ENCODE measurements at regions not wholly inside any gene's neighbourhood (a gene's known extent, or its start where the extent isn't known, plus 50 kb on each side); places are given as distances from the start of the nearest gene placed in this dataset.

GRCh38 chr1:29865051-29865450 lies 628.7 kb downstream of the PTPRU start:
- Histone ChIP-seq H3K27ac (ENCODE audit: low read depth in 1 of 2, low read length in 1 of 2) (no peak overlapping the region), H3K36me3 (ENCODE audit: control insufficient read depth in 2 of 2, insufficient read depth in 2 of 2, low read length in 1 of 2) (no peaks in the 10 kb centered on the region), H3K4me3 (ENCODE audit: low read length in 2 of 2) (no peak overlapping the region), H3K4me1 (ENCODE audit: control insufficient read depth in 2 of 2, insufficient read depth in 2 of 2, low read length in 2 of 2) (no peaks in the 10 kb centered on the region), H3K9me3 (ENCODE audit: control insufficient read depth in 2 of 2, insufficient read depth in 1 of 2, low read length in 1 of 2) (peaks cover 2 to 11% of the 10 kb centered on the region in 2 donors), H3K27me3 (ENCODE audit: control insufficient read depth in 2 of 2, insufficient read depth in 1 of 2, low read length in 1 of 2) (no peaks in the 10 kb centered on the region)
- DNase-seq (ENCODE audit: low read depth in 6 of 9, low spot score in 9 of 9): no peak
- 68% methylated on average over 1 of the region's 1 CpG for WGBS

DNA sequence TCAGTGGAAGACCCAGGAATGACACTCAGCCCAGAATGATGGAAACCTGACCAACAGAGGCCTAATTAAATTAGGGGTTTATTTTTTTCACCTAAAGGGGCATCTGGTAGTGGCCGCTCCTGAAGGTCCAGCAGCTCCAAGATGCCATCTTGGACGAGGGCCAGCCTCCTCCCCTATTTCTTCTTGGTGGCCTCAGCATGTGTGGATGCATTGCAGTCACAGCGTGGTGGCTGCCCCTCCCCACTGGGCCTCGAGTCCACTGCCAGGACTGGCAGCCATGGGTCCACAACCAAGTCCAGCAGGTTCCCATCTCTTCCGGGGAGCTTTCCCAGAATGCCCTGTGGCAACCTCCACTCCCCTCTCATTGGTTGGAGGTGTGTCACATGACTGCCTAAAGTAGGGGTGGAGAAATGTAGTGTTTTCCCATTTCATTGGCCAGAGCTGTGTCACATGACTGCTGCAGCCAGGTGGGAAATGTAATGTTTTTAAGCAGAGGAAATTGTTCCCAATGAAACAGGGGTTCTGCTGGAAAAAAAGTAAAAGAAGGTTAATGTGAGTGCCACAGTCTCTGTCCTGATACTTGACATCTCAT lies 628.2 kb downstream of the PTPRU start:
- Histone ChIP-seq H3K4me3 (ENCODE audit: low read length in 2 of 2) (no peak overlapping the region), H3K27ac (ENCODE audit: low read depth in 1 of 2, low read length in 1 of 2) (no peak overlapping the region), H3K9me3 (ENCODE audit: control insufficient read depth in 2 of 2, insufficient read depth in 1 of 2, low read length in 1 of 2) (peaks cover 2 to 11% of the 10 kb centered on the region in 2 donors), H3K4me1 (ENCODE audit: control insufficient read depth in 2 of 2, insufficient read depth in 2 of 2, low read length in 2 of 2) (no peaks in the 10 kb centered on the region), H3K36me3 (ENCODE audit: control insufficient read depth in 2 of 2, insufficient read depth in 2 of 2, low read length in 1 of 2) (no peaks in the 10 kb centered on the region), H3K27me3 (ENCODE audit: control insufficient read depth in 2 of 2, insufficient read depth in 1 of 2, low read length in 1 of 2) (no peaks in the 10 kb centered on the region)
- WGBS: 74% methylated on average over 5 of the region's 5 CpGs
- no peak for DNase-seq (ENCODE audit: low read depth in 6 of 9, low spot score in 9 of 9)

DNA sequence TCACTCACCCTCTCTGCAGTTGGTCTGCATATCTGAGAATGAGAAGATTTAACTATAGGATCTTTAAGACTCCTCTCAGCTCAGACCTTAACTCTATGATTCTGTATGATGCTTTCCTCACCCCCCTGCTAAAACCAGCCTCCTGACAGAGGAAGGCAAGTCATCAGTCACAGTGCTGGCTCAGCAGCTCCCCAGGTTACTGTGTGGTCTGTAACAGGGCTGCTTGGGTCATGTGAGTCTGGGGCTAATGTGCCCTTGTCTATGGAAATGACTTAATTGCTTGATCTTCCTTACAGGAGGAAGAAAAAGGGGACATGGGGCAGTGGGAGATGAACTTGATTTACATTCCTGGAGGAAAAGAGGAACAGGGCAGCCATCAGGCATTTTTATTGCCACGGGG lies 625.6 kb downstream of the PTPRU start:
- H3K27me3 ChIP-seq (ENCODE audit: control insufficient read depth in 2 of 2, insufficient read depth in 1 of 2, low read length in 1 of 2): no peaks in the 10 kb centered on the region
- H3K36me3 ChIP-seq (ENCODE audit: control insufficient read depth in 2 of 2, insufficient read depth in 2 of 2, low read length in 1 of 2): no peaks in the 10 kb centered on the region
- DNase-seq (ENCODE audit: low read depth in 6 of 9, low spot score in 9 of 9): no peak
- H3K4me3 ChIP-seq (ENCODE audit: low read length in 2 of 2): no peak overlapping the region
- H3K4me1 ChIP-seq (ENCODE audit: control insufficient read depth in 2 of 2, insufficient read depth in 2 of 2, low read length in 2 of 2): no peaks in the 10 kb centered on the region
- H3K27ac ChIP-seq (ENCODE audit: low read depth in 1 of 2, low read length in 1 of 2): no peak overlapping the region
- peaks cover 2 to 11% of the 10 kb centered on the region in 2 donors for H3K9me3 ChIP-seq (ENCODE audit: control insufficient read depth in 2 of 2, insufficient read depth in 1 of 2, low read length in 1 of 2)
- 82% methylated on average over 1 of the region's 1 CpG for WGBS

GRCh38 chr1:29861446-29861845 lies 625.1 kb downstream of the PTPRU start:
- no peak for DNase-seq (ENCODE audit: low read depth in 6 of 9, low spot score in 9 of 9)
- H3K4me3 ChIP-seq (ENCODE audit: low read length in 2 of 2): no peak overlapping the region
- H3K36me3 ChIP-seq (ENCODE audit: control insufficient read depth in 2 of 2, insufficient read depth in 2 of 2, low read length in 1 of 2): no peaks in the 10 kb centered on the region
- H3K9me3 ChIP-seq (ENCODE audit: control insufficient read depth in 2 of 2, insufficient read depth in 1 of 2, low read length in 1 of 2): peaks cover 2 to 11% of the 10 kb centered on the region in 2 donors
- no peaks in the 10 kb centered on the region for H3K4me1 ChIP-seq (ENCODE audit: control insufficient read depth in 2 of 2, insufficient read depth in 2 of 2, low read length in 2 of 2)
- no peaks in the 10 kb centered on the region for H3K27me3 ChIP-seq (ENCODE audit: control insufficient read depth in 2 of 2, insufficient read depth in 1 of 2, low read length in 1 of 2)
- 94% methylated on average over 1 of the region's 1 CpG for WGBS
- H3K27ac ChIP-seq (ENCODE audit: low read depth in 1 of 2, low read length in 1 of 2): no peak overlapping the region

DNA sequence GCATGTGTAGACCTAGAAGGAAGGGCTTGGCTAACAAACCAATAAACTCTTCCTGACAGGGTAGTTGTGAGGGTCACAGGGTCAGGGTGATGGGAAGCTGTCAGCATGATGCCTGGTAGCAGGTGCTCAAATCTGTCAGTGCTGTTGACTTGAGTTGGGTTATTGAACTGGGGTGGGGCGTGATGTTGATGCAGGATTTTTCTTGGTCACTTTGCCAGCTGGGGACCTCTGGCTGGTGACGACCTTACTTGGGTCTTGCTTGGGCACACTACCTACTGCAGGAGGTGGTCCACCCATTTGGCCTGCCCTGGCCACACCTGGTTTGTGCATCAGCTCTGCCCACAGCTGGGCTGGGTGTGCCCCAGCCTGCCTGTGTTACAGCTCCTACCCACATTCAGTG lies 624.4 kb downstream of the PTPRU start:
- no peaks in the 10 kb centered on the region for H3K27me3 ChIP-seq (ENCODE audit: control insufficient read depth in 2 of 2, insufficient read depth in 1 of 2, low read length in 1 of 2)
- no peak for DNase-seq (ENCODE audit: low read depth in 6 of 9, low spot score in 9 of 9)
- H3K27ac ChIP-seq (ENCODE audit: low read depth in 1 of 2, low read length in 1 of 2): no peak overlapping the region
- H3K9me3 ChIP-seq (ENCODE audit: control insufficient read depth in 2 of 2, insufficient read depth in 1 of 2, low read length in 1 of 2): peaks cover 2 to 11% of the 10 kb centered on the region in 2 donors
- H3K4me3 ChIP-seq (ENCODE audit: low read length in 2 of 2): no peak overlapping the region
- H3K36me3 ChIP-seq (ENCODE audit: control insufficient read depth in 2 of 2, insufficient read depth in 2 of 2, low read length in 1 of 2): no peaks in the 10 kb centered on the region
- H3K4me1 ChIP-seq (ENCODE audit: control insufficient read depth in 2 of 2, insufficient read depth in 2 of 2, low read length in 2 of 2): no peaks in the 10 kb centered on the region
- 99% methylated on average over 2 of the region's 2 CpGs for WGBS

DNA sequence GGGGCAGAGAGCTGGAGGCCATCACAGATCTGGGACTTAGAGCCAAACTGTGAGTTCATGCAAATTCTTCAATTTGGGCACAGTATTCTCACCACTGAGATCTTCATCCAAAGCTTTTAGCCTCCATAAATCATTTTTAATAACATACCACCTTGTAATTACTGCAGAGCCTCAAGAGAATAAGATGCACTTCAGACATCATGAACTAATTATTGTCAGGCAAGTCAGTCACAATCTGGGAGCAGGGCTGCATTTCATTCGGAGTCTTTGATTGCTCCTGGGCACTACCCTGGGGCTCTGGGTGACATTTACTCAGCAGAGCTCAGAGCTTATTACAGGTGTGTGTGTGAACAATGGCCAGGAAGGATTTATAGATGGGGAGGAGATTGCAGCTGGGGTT lies 623.7 kb downstream of the PTPRU start:
- Histone ChIP-seq H3K36me3 (ENCODE audit: control insufficient read depth in 2 of 2, insufficient read depth in 2 of 2, low read length in 1 of 2) (no peaks in the 10 kb centered on the region), H3K9me3 (ENCODE audit: control insufficient read depth in 2 of 2, insufficient read depth in 1 of 2, low read length in 1 of 2) (peaks cover 2 to 11% of the 10 kb centered on the region in 2 donors), H3K4me1 (ENCODE audit: control insufficient read depth in 2 of 2, insufficient read depth in 2 of 2, low read length in 2 of 2) (no peaks in the 10 kb centered on the region), H3K27ac (ENCODE audit: low read depth in 1 of 2, low read length in 1 of 2) (no peak overlapping the region), H3K27me3 (ENCODE audit: control insufficient read depth in 2 of 2, insufficient read depth in 1 of 2, low read length in 1 of 2) (no peaks in the 10 kb centered on the region), H3K4me3 (ENCODE audit: low read length in 2 of 2) (no peak overlapping the region)
- no peak for DNase-seq (ENCODE audit: low read depth in 6 of 9, low spot score in 9 of 9)
- WGBS: 97% methylated on average over 1 of the region's 1 CpG

DNA sequence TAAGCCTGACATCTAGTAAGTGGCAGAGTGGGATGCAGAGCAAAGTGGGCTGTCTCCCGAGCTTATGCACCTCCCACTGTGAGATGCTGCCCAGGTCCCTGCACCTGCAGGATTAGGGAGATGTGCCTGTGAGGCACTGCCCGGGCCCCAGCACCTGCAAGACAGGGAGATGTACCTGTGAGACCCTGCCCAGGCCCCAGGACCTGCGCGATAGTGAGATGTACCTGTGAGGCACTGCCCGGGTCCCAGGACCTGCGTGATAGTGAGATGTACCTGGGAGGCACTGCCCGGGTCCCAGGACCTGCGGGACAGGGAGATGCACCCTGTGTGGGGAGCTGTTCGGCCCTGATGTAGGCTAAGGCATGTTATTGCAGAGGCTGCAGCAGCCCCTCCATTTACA lies 622.8 kb downstream of the PTPRU start:
- no peaks in the 10 kb centered on the region for H3K27me3 ChIP-seq (ENCODE audit: control insufficient read depth in 2 of 2, insufficient read depth in 1 of 2, low read length in 1 of 2)
- no peak overlapping the region for H3K27ac ChIP-seq (ENCODE audit: low read depth in 1 of 2, low read length in 1 of 2)
- H3K4me1 ChIP-seq (ENCODE audit: control insufficient read depth in 2 of 2, insufficient read depth in 2 of 2, low read length in 2 of 2): no peaks in the 10 kb centered on the region
- H3K36me3 ChIP-seq (ENCODE audit: control insufficient read depth in 2 of 2, insufficient read depth in 2 of 2, low read length in 1 of 2): no peaks in the 10 kb centered on the region
- DNase-seq (ENCODE audit: low read depth in 6 of 9, low spot score in 9 of 9): no peak
- H3K4me3 ChIP-seq (ENCODE audit: low read length in 2 of 2): no peak overlapping the region
- 86% methylated on average over 9 of the region's 9 CpGs for WGBS
- H3K9me3 ChIP-seq (ENCODE audit: control insufficient read depth in 2 of 2, insufficient read depth in 1 of 2, low read length in 1 of 2): peaks cover 2 to 11% of the 10 kb centered on the region in 2 donors

DNA sequence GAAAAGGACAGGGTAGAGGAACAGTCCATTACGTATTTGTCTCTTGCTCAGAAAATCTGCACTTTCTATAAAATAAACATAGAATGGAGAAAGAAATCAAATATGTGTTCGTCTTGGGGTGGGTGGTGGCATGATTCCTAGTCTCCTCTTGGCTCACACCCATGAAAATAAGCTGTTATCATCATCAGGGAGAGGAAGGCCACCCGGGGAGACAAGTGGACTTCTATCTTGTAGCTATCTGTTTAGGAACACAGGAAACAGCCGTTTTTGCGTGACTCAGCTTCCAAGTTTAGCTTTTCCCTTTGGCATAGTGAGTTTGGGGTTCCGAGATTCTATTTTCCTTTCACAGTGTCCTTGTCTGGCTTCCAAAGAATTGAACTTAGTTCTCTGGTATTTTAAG lies 622.3 kb downstream of the PTPRU start:
- no peak for DNase-seq (ENCODE audit: low read depth in 6 of 9, low spot score in 9 of 9)
- Histone ChIP-seq H3K27me3 (ENCODE audit: control insufficient read depth in 2 of 2, insufficient read depth in 1 of 2, low read length in 1 of 2) (no peaks in the 10 kb centered on the region), H3K4me3 (ENCODE audit: low read length in 2 of 2) (no peak overlapping the region), H3K4me1 (ENCODE audit: control insufficient read depth in 2 of 2, insufficient read depth in 2 of 2, low read length in 2 of 2) (no peaks in the 10 kb centered on the region), H3K27ac (ENCODE audit: low read depth in 1 of 2, low read length in 1 of 2) (no peak overlapping the region), H3K36me3 (ENCODE audit: control insufficient read depth in 2 of 2, insufficient read depth in 2 of 2, low read length in 1 of 2) (no peaks in the 10 kb centered on the region), H3K9me3 (ENCODE audit: control insufficient read depth in 2 of 2, insufficient read depth in 1 of 2, low read length in 1 of 2) (peaks cover 2 to 11% of the 10 kb centered on the region in 2 donors)
- WGBS: 59% methylated on average over 6 of the region's 6 CpGs

GRCh38 chr1:29856340-29857114 lies 620.2 kb downstream of the PTPRU start:
- no peak overlapping the region for H3K27ac ChIP-seq (ENCODE audit: low read depth in 1 of 2, low read length in 1 of 2)
- H3K4me3 ChIP-seq (ENCODE audit: low read length in 2 of 2): no peak overlapping the region
- H3K27me3 ChIP-seq (ENCODE audit: control insufficient read depth in 2 of 2, insufficient read depth in 1 of 2, low read length in 1 of 2): no peaks in the 10 kb centered on the region
- no peaks in the 10 kb centered on the region for H3K36me3 ChIP-seq (ENCODE audit: control insufficient read depth in 2 of 2, insufficient read depth in 2 of 2, low read length in 1 of 2)
- peaks cover 2 to 11% of the 10 kb centered on the region in 2 donors for H3K9me3 ChIP-seq (ENCODE audit: control insufficient read depth in 2 of 2, insufficient read depth in 1 of 2, low read length in 1 of 2)
- 86% methylated on average over 12 of the region's 12 CpGs for WGBS
- no peaks in the 10 kb centered on the region for H3K4me1 ChIP-seq (ENCODE audit: control insufficient read depth in 2 of 2, insufficient read depth in 2 of 2, low read length in 2 of 2)
- no peak for DNase-seq (ENCODE audit: low read depth in 6 of 9, low spot score in 9 of 9)
